Smooth muscle cell (in vitro differentiated cells): ENCODE measurements at regions not wholly inside any gene's neighbourhood (a gene's known extent, or its start where the extent isn't known, plus 50 kb on each side); places are given as distances from the start of the nearest gene placed in this dataset.

Source experiments
- DNase-seq: peaks from one replicate; lab custom pipeline; 2025; ENCODE audit not compliant: unreplicated experiment; lab: John Stamatoyannopoulos, UW
- H2AFZ ChIP-seq: fragments of 200-600 bp; sonication (generic); 2 replicates; pipeline ENCODE4 v1.6.0; 2016; ENCODE audit warnings: antibody characterized with exemption, low read depth, mild to moderate bottlenecking
- H3F3A ChIP-seq: fragments of 200-600 bp; sonication (generic); 2 replicates; pipeline ENCODE4 v1.6.0; 2017; ENCODE audit warnings: antibody characterized with exemption, low read depth
- H3K27ac ChIP-seq: fragments of 200-600 bp; sonication (generic); 2 replicates; pipeline ENCODE4 v1.5.1; 2016; ENCODE audit warnings: low read depth, mild to moderate bottlenecking
- H3K27me3 ChIP-seq: fragments of 200-600 bp; sonication (generic); 2 replicates; pipeline ENCODE4 v1.6.1; 2016; ENCODE audit warnings: low read depth, mild to moderate bottlenecking
- H3K36me3 ChIP-seq: fragments of 200-600 bp; sonication (generic); 2 replicates; pipeline ENCODE4 v1.5.1; 2016; ENCODE audit warnings: low read depth
- H3K4me1 ChIP-seq: fragments of 200-600 bp; sonication (generic); 2 replicates; pipeline ENCODE4 v1.5.1; 2016; ENCODE audit warnings: low read depth
- H3K4me2 ChIP-seq: fragments of 200-600 bp; sonication (generic); 2 replicates; pipeline ENCODE4 v1.6.0; 2016; ENCODE audit warnings: mild to moderate bottlenecking
- H3K4me3 ChIP-seq: fragments of 200-600 bp; sonication (generic); 2 replicates; pipeline ENCODE4 v1.5.1; 2016; ENCODE audit warnings: mild to moderate bottlenecking
- H3K79me2 ChIP-seq: fragments of 200-600 bp; sonication (generic); 2 replicates; pipeline ENCODE4 v1.6.0; 2016; ENCODE audit warnings: low read depth, mild to moderate bottlenecking
- H3K9ac ChIP-seq: fragments of 200-600 bp; sonication (generic); 2 replicates; pipeline ENCODE4 v1.6.0; 2016; ENCODE audit warnings: low read depth
- H3K9me3 ChIP-seq: fragments of 200-600 bp; sonication (generic); replicated peaks from 2 replicates; pipeline ENCODE4 v1.5.1; 2016; ENCODE audit warnings: low read depth
- H4K20me1 ChIP-seq: fragments of 200-600 bp; sonication (generic); 2 replicates; pipeline ENCODE4 v1.6.0; 2016; ENCODE audit warnings: low read depth
- CTCF ChIP-seq: fragments of 200-600 bp; sonication (generic); IDR thresholded peaks from 2 replicates; pipeline ENCODE4 v1.5.1; 2017; ENCODE audit warnings: borderline replicate concordance, mild to moderate bottlenecking, antibody characterized with exemption; ENCODE audit not compliant: insufficient read depth, poor library complexity, severe bottlenecking
- WGBS: methylation state at CpG from one replicate; pipeline ENCODE4 v1.1.7; 2016; ENCODE audit warnings: low lambda C conversion rate; 5-methylcytosine and 5-hydroxymethylcytosine counted together

GRCh38 chrX:150224676-150225075, 138.4 kb upstream of the MAMLD1 start:
- WGBS = 63% methylated on average over 3 of the region's 3 CpGs
- no peaks in the 10 kb centered on the region for H3F3A ChIP-seq

GRCh38 chrX:150225266-150225665, 137.9 kb upstream of the MAMLD1 start:
- no peaks in the 10 kb centered on the region for H4K20me1 ChIP-seq
- H3K4me1 ChIP-seq = no peaks in the 10 kb centered on the region
- peaks cover 7% of the 10 kb centered on the region for H3K27me3 ChIP-seq
- DNase-seq = no peak
- no peak for TF ChIP-seq CTCF
- H3K36me3 ChIP-seq = no peaks in the 10 kb centered on the region
- no peak overlapping the region for H2AFZ ChIP-seq
- H3K4me3 ChIP-seq = no peak overlapping the region
- H3K9ac ChIP-seq = no peak overlapping the region
- H3F3A ChIP-seq = no peaks in the 10 kb centered on the region
- WGBS = 54% methylated on average over 3 of the region's 3 CpGs
- H3K9me3 ChIP-seq = no peaks in the 10 kb centered on the region
- no peak overlapping the region for H3K4me2 ChIP-seq
- no peak overlapping the region for H3K27ac ChIP-seq
- H3K79me2 ChIP-seq = no peaks in the 10 kb centered on the region

More at GRCh38 chrX:150224676-150225075, 138.4 kb upstream of the MAMLD1 start:
- no peak overlapping the region for H3K27ac ChIP-seq
- peaks cover 7% of the 10 kb centered on the region for H3K27me3 ChIP-seq
- no peaks in the 10 kb centered on the region for H3K9me3 ChIP-seq
- H3K79me2 ChIP-seq = no peaks in the 10 kb centered on the region
- no peak for TF ChIP-seq CTCF
- H3K36me3 ChIP-seq = no peaks in the 10 kb centered on the region
- H3K4me3 ChIP-seq = no peak overlapping the region
- H3K9ac ChIP-seq = no peak overlapping the region
- no peak overlapping the region for H3K4me2 ChIP-seq
- H2AFZ ChIP-seq = no peak overlapping the region
- H4K20me1 ChIP-seq = no peaks in the 10 kb centered on the region
- H3K4me1 ChIP-seq = no peaks in the 10 kb centered on the region
- no peak for DNase-seq

- H3K27me3 ChIP-seq = peaks cover 7% of the 10 kb centered on the region
- no peaks in the 10 kb centered on the region for H3K9me3 ChIP-seq
- H3K4me2 ChIP-seq = no peak overlapping the region
- H3F3A ChIP-seq = no peaks in the 10 kb centered on the region
- no peaks in the 10 kb centered on the region for H3K4me1 ChIP-seq
- H2AFZ ChIP-seq = no peak overlapping the region
- TF ChIP-seq CTCF = no peak
- WGBS = 46% methylated on average over 11 of the region's 11 CpGs
- no peaks in the 10 kb centered on the region for H3K36me3 ChIP-seq
- H3K9ac ChIP-seq = no peak overlapping the region
- H3K4me3 ChIP-seq = no peak overlapping the region
- no peak overlapping the region for H3K27ac ChIP-seq
- DNase-seq = no peak
- H3K79me2 ChIP-seq = no peaks in the 10 kb centered on the region
- no peaks in the 10 kb centered on the region for H4K20me1 ChIP-seq
These were observed 137.4 kb upstream of the MAMLD1 start for GRCh38 chrX:150225756-150226155.

- no peaks in the 10 kb centered on the region for H3K4me1 ChIP-seq
- no peak overlapping the region for H3K27ac ChIP-seq
- no peak overlapping the region for H3K4me3 ChIP-seq
- TF ChIP-seq CTCF = no peak
- H3K9me3 ChIP-seq = no peaks in the 10 kb centered on the region
- peaks cover 7% of the 10 kb centered on the region for H3K27me3 ChIP-seq
- 65% methylated on average over 9 of the region's 9 CpGs for WGBS
- no peaks in the 10 kb centered on the region for H3K79me2 ChIP-seq
- no peak for DNase-seq
- H2AFZ ChIP-seq = no peak overlapping the region
- H3K4me2 ChIP-seq = no peak overlapping the region
- H3F3A ChIP-seq = no peaks in the 10 kb centered on the region
- no peak overlapping the region for H3K9ac ChIP-seq
- no peaks in the 10 kb centered on the region for H4K20me1 ChIP-seq
- no peaks in the 10 kb centered on the region for H3K36me3 ChIP-seq
These were observed 136.7 kb upstream of the MAMLD1 start for GRCh38 chrX:150226223-150226965.
